SK-N-SH treated with all-trans-retinoic acid at 6 μM for 48 hours (cell line): ENCODE measurements at regions not wholly inside any gene's neighbourhood (a gene's known extent, or its start where the extent isn't known, plus 50 kb on each side); places are given as distances from the start of the nearest gene placed in this dataset.

Experiments
- ATAC-seq: fragments of 200-7000 bp; cut with Tn5 transposase; 3 replicates; pipeline ENCODE4 v1.9.1; 2020; ENCODE audit warnings: mild to moderate bottlenecking, moderate library complexity
- ARNTL ChIP-seq: fragments of 450-650 bp; formaldehyde crosslinking; IDR thresholded peaks from 2 replicates; pipeline ENCODE4 v1.5.0; 2020; ENCODE audit warnings: low read depth, mild to moderate bottlenecking, moderate library complexity, borderline replicate concordance
- BACH2 ChIP-seq: fragments of 250-450 bp; sonication (Bioruptor Pico); IDR thresholded peaks from 2 replicates; pipeline ENCODE4 v1.9.0; 2021; ENCODE audit warnings: mild to moderate bottlenecking, borderline replicate concordance
- CREB5 ChIP-seq: fragments of 250-450 bp; sonication (Bioruptor Pico); IDR thresholded peaks from 2 replicates; pipeline ENCODE4 v1.5.1; 2020; ENCODE audit warnings: low read depth, mild to moderate bottlenecking, moderate library complexity
- CSDC2 ChIP-seq: fragments of 250-450 bp; sonication (Bioruptor Pico); IDR thresholded peaks from 2 replicates; pipeline ENCODE4 v1.5.0; 2020; ENCODE audit warnings: mild to moderate bottlenecking, moderate library complexity
- CSRNP3 ChIP-seq: fragments of 250-450 bp; sonication (Bioruptor Pico); IDR thresholded peaks from 2 replicates; pipeline ENCODE4 v1.5.1; 2021; ENCODE audit warnings: mild to moderate bottlenecking, moderate library complexity
- ESRRG ChIP-seq: fragments of 250-450 bp; sonication (Bioruptor Pico); IDR thresholded peaks from 2 replicates; pipeline ENCODE4 v1.6.1; 2021; ENCODE audit warnings: mild to moderate bottlenecking
- GLIS3 ChIP-seq: fragments of 250-450 bp; sonication (Bioruptor Pico); IDR thresholded peaks from 2 replicates; pipeline ENCODE4 v1.5.0; 2020; ENCODE audit warnings: mild to moderate bottlenecking, moderate library complexity
- POU6F1 ChIP-seq: fragments of 250-450 bp; sonication (Bioruptor Pico); IDR thresholded peaks from 2 replicates; pipeline ENCODE4 v1.8.0; 2021; ENCODE audit warnings: low read depth, mild to moderate bottlenecking, moderate library complexity, borderline replicate concordance
- PPARA ChIP-seq: fragments of 250-450 bp; sonication (Bioruptor Pico); IDR thresholded peaks from 2 replicates; pipeline ENCODE4 v1.5.0; 2020; ENCODE audit warnings: mild to moderate bottlenecking, borderline replicate concordance
- RARB ChIP-seq: fragments of 250-450 bp; sonication (Bioruptor Pico); IDR thresholded peaks from 2 replicates; pipeline ENCODE4 v1.8.0; 2021; ENCODE audit warnings: mild to moderate bottlenecking, moderate library complexity
- TCF4 ChIP-seq: fragments of 250-450 bp; sonication (Bioruptor Pico); IDR thresholded peaks from 2 replicates; pipeline ENCODE4 v1.8.0; 2021; ENCODE audit warnings: mild to moderate bottlenecking, moderate library complexity, borderline replicate concordance
- TOX ChIP-seq: fragments of 250-450 bp; sonication (Bioruptor Pico); IDR thresholded peaks from 2 replicates; pipeline ENCODE4 v1.8.0; 2021; ENCODE audit warnings: mild to moderate bottlenecking, moderate library complexity, borderline replicate concordance
- TSHZ2 ChIP-seq: fragments of 250-450 bp; sonication (Bioruptor Pico); IDR thresholded peaks from 2 replicates; pipeline ENCODE4 v1.5.0; 2020; ENCODE audit warnings: mild to moderate bottlenecking, moderate library complexity
- ZC3H10 ChIP-seq: fragments of 250-450 bp; sonication (Bioruptor Pico); IDR thresholded peaks from 2 replicates; pipeline ENCODE4 v1.5.1; 2021; ENCODE audit warnings: mild to moderate bottlenecking, moderate library complexity
- ZFP3 ChIP-seq: fragments of 250-450 bp; sonication (Bioruptor Pico); IDR thresholded peaks from 2 replicates; pipeline ENCODE4 v1.5.0; 2020; ENCODE audit warnings: mild to moderate bottlenecking, moderate library complexity
- ZFP30 ChIP-seq: fragments of 450-650 bp; formaldehyde crosslinking; IDR thresholded peaks from 2 replicates; pipeline ENCODE4 v1.5.0; 2022; ENCODE audit warnings: mild to moderate bottlenecking, moderate library complexity
- ZNF565 ChIP-seq: fragments of 450-650 bp; formaldehyde crosslinking; conservative IDR thresholded peaks from 2 replicates; pipeline ENCODE4 v1.5.0; 2020; ENCODE audit warnings: low read depth, mild to moderate bottlenecking, moderate library complexity
- ZNF70 ChIP-seq: fragments of 450-650 bp; formaldehyde crosslinking; IDR thresholded peaks from 2 replicates; pipeline ENCODE4 v1.5.0; 2020; ENCODE audit warnings: mild to moderate bottlenecking, moderate library complexity
- ZNF8 ChIP-seq: fragments of 450-650 bp; formaldehyde crosslinking; IDR thresholded peaks from 2 replicates; pipeline ENCODE4 v1.5.0; 2020; ENCODE audit warnings: mild to moderate bottlenecking, moderate library complexity

- no peak for ATAC-seq
- TF ChIP-seq TCF4, result no peak
- no peak for TF ChIP-seq CSRNP3
- TF ChIP-seq RARB (CRISPR knock-in tag), result no peak
These were observed 175.3 kb upstream of the HES1 start for GRCh38 chr3:193960487-193961274.

GRCh38 chr3:193962986-193963685, 172.8 kb upstream of the HES1 start:
- ATAC-seq, result no peak
- TF ChIP-seq ESRRG (CRISPR knock-in tag), result no peak
- TF ChIP-seq CSDC2 (CRISPR knock-in tag), result no peak
- TF ChIP-seq TCF4, result no peak
- no peak for TF ChIP-seq TSHZ2
- no peak for TF ChIP-seq ZFP3 (CRISPR knock-in tag)
- TF ChIP-seq BACH2 (CRISPR knock-in tag), result no peak
- TF ChIP-seq TOX (CRISPR knock-in tag), result no peak
- no peak for TF ChIP-seq POU6F1 (CRISPR knock-in tag)
- TF ChIP-seq CREB5 (CRISPR knock-in tag), result no peak
- TF ChIP-seq ZFP30 (CRISPR knock-in tag), result no peak
- TF ChIP-seq ZNF70, result no peak
- no peak for TF ChIP-seq RARB (CRISPR knock-in tag)
- TF ChIP-seq ZC3H10 (CRISPR knock-in tag), result no peak

GRCh38 chr3:193963808-193964516, 172.0 kb upstream of the HES1 start:
- no peak for ATAC-seq
- TF ChIP-seq CSDC2 (CRISPR knock-in tag) (no peak), TSHZ2 (no peak), TCF4 (no peak), POU6F1 (CRISPR knock-in tag) (no peak), ZC3H10 (CRISPR knock-in tag) (no peak), PPARA (no peak), GLIS3 (CRISPR knock-in tag) (no peak), CSRNP3 (no peak), ZFP30 (CRISPR knock-in tag) (no peak), ARNTL (CRISPR knock-in tag) (no peak), ZNF70 (no peak), ZNF565 (CRISPR knock-in tag) (no peak), ZNF8 (CRISPR knock-in tag) (no peak), RARB (CRISPR knock-in tag) (no peak)
